Immature natural killer cell (primary cell): ENCODE measurements at regions not wholly inside any gene's neighbourhood (a gene's known extent, or its start where the extent isn't known, plus 50 kb on each side); places are given as distances from the start of the nearest gene placed in this dataset.
"Not testable (repeated sequence)": the region's sequence is repeated elsewhere in the genome, so short reads cannot be mapped to it uniquely, and the experiment has no call there.

Experiments
- DNase-seq, 3 donors: peaks; one replicate each; pipeline ENCODE4 v3.0.0; 2022; ENCODE audit warnings: mixed read lengths in 1 of 3
- H3K27ac Mint-ChIP-seq, 6 donors: one replicate each; pipeline ENCODE4 v1.8.0; 2020; ENCODE audit warnings: mixed read lengths in 6 of 6, mild to moderate bottlenecking in 5 of 6, inconsistent platforms in 4 of 6, moderate library complexity in 3 of 6
- H3K27me3 Mint-ChIP-seq, 3 donors: one replicate each; pipeline ENCODE4 v1.8.0; 2020 to 2021; ENCODE audit warnings: low read depth in 3 of 3, mild to moderate bottlenecking in 3 of 3, mixed read lengths in 3 of 3, moderate library complexity in 3 of 3, inconsistent platforms in 1 of 3
- H3K36me3 Mint-ChIP-seq, 3 donors: one replicate each; pipeline ENCODE4 v1.8.0; 2020; ENCODE audit warnings: mixed read lengths in 3 of 3, inconsistent platforms in 2 of 3, mild to moderate bottlenecking in 2 of 3
- H3K4me1 Mint-ChIP-seq, 2 donors: one replicate each; pipeline ENCODE4 v1.8.0; 2020; ENCODE audit warnings: inconsistent platforms in 2 of 2, mild to moderate bottlenecking in 2 of 2, mixed read lengths in 2 of 2, moderate library complexity in 1 of 2
- H3K4me3 Mint-ChIP-seq, 5 donors: one replicate each; pipeline ENCODE4 v1.8.0; 2020; ENCODE audit warnings: mild to moderate bottlenecking in 5 of 5, mixed read lengths in 5 of 5, inconsistent platforms in 3 of 5, moderate library complexity in 3 of 5
- H3K9me3 Mint-ChIP-seq, 6 donors: one replicate each; pipeline ENCODE4 v1.8.0; 2020; ENCODE audit warnings: mild to moderate bottlenecking in 6 of 6, mixed read lengths in 6 of 6, inconsistent platforms in 4 of 6, moderate library complexity in 3 of 6

DNA sequence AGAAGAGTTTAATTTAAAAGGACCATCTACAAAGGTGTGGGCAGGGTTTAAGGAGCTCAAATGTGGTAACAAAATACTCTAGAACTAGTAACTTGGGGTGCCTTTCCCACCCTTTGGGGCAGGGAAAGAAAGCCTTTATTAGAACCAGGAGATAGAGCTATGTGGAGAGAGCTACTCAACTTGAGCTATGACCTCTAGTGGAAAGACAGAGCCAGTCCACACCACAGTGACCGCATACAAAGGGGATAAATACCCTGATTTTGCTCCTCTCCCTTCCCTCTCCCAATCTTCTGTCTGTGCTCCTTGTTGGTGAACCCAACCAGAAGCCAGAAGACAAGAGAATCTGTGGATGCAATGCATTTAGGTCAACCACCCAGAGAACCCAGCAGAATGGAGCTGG lies 54.4 kb upstream of the JAK1 start:
- H3K36me3 Mint-ChIP-seq: peaks cover 0 to 6% (median 0%) of the 10 kb centered on the region in 3 donors
- peak overlapping the region in 4 of 6 donors; percentile 16 to 47 (median 40) for H3K27ac Mint-ChIP-seq
- H3K4me1 Mint-ChIP-seq: peaks cover 4 to 15% of the 10 kb centered on the region in 2 donors

DNA sequence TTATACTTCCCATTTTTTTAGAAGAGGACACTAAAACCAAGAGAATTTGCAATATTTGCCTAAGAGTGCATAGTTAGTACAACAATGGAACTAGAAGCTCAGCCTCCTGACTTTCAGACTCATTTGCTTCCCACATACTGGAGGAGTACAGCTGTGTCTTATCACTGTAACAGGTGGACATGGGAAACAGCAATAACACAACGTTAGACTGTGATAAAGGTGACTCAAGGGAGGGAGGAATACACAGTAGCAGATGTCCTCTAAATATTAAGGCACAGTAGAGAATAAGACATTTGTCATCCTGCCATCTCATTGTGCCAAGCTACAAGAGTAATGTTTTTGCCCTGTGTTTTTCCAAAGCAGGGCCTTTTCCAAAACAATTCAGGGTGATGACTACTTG lies 55.4 kb upstream of the JAK1 start:
- Mint-ChIP-seq H3K4me3 (no peak overlapping the region), H3K27me3 (peaks cover 0 to 1% (median 0%) of the 10 kb centered on the region in 3 donors), H3K36me3 (peaks cover 0 to 6% (median 0%) of the 10 kb centered on the region in 3 donors), H3K4me1 (peaks cover 2 to 10% of the 10 kb centered on the region in 2 donors), H3K27ac (no peak overlapping the region), H3K9me3 (no peaks in the 10 kb centered on the region)
- no peak for DNase-seq

More for the DNA sequence above, 54.4 kb upstream of the JAK1 start:
- DNase-seq: peak; percentile 14 to 19 (median 19)
- H3K4me3 Mint-ChIP-seq: no peak overlapping the region
- H3K27me3 Mint-ChIP-seq: no peaks in the 10 kb centered on the region
- no peaks in the 10 kb centered on the region for H3K9me3 Mint-ChIP-seq

DNA sequence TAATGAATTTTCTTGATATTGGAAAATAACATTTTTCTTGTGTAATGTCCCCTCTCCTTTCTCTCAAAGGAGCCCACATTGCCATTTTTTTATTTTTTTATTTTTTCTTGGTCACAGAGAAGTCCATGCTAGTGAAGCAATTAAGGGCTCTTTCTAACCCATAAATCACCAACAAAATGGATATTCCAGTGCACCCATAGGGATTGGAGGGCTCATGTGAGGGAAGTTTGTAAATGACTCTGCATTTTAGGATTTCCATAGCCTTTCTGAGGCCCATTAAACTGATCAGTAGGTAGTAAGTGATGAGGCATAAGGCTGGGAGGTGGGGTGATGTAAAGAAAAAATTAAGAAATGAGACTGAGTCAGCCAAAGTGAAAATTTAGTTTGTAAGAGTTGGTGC lies 55.9 kb upstream of the JAK1 start:
- Mint-ChIP-seq H3K27me3 (peaks cover 0 to 1% (median 0%) of the 10 kb centered on the region in 3 donors), H3K9me3 (no peaks in the 10 kb centered on the region), H3K4me3 (no peak overlapping the region), H3K36me3 (peaks cover 0 to 6% (median 0%) of the 10 kb centered on the region in 3 donors), H3K4me1 (peaks cover 2 to 10% of the 10 kb centered on the region in 2 donors), H3K27ac (no peak overlapping the region)
- no peak for DNase-seq

DNA sequence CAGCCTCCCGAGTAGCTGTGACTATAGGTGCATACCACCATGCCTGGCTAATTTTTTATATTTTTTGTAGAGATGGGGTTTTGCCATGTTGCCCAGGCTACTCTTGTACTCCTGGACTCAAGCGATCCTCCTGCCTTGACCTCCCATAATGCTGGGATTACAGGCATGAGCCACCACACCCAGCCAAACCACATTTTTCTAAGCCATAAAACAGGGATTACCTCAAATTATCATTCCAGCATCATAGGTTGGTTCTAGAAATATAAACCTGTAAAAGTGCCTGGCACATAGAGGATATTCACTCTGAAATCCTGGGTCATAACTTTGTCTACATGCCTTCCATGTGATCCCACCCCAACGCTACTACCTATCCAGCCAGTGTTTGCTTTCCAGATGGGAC lies 59.4 kb upstream of the JAK1 start:
- Mint-ChIP-seq H3K9me3 (no peaks in the 10 kb centered on the region), H3K4me1 (peaks cover 0 to 2% of the 10 kb centered on the region in 2 donors)

DNA sequence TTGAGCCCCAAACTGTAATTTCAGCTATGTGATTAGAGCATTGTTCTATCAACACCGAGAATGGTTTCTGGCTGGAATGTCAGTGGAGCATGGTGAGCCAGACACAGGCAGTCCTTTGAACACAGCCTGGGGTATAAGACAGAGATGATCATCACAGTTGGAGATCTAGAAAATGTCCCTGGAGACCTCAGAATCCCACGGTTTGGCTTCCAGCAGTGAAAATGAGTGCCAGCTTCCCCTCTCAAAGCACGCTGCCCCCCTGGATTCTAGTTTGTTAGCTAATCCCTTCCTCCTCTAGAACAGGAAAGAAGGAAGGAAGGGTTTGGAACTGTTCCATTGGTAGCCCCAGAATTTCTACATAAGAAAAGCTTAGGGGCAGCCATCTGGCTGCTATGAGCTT lies 59.9 kb upstream of the JAK1 start:
- Mint-ChIP-seq H3K9me3 (no peaks in the 10 kb centered on the region), H3K27ac (no peak overlapping the region), H3K36me3 (peaks cover 0 to 11% (median 7%) of the 10 kb centered on the region in 3 donors), H3K27me3 (peaks cover 0 to 1% (median 0%) of the 10 kb centered on the region in 3 donors), H3K4me1 (no peaks in the 10 kb centered on the region), H3K4me3 (no peak overlapping the region)
- no peak for DNase-seq

More for the DNA sequence above, 59.4 kb upstream of the JAK1 start:
- Mint-ChIP-seq H3K27ac (no peak overlapping the region), H3K27me3 (peaks cover 0 to 1% (median 0%) of the 10 kb centered on the region in 3 donors), H3K36me3 (peaks cover 0 to 11% (median 7%) of the 10 kb centered on the region in 3 donors), H3K4me3 (no peak overlapping the region)
- no peak for DNase-seq

DNA sequence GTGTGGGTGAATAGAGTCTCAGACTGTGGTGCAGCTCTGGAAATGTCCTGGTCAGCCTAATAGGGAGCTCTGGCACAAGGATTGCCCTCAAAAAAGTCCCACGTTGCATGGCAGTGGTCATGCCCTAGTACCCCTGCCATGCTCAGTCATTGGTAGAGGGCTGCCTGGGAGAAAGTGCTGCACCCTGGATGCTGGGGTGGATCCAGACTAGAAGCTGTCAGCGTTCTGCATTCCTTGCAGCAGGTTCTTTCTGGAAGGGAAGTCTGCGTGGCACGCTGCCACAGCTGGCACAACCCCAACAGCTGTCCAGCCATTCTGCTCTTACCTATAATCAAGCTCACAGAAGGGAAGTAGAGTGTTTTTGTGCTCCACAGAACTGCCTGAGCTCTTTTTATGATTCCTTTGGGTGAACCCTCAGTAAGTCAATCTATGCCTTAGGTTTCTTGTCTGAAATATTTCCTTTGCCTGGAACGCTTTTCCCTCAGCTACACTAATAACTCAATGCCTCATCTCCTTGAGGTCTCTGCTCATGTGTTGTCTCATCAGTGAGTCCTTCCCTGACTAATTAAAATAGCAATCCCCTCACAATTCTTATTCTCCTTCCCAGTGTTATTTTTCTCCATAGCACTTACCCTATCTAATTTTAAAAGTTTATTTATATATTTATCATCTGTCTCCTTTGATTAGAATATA lies 61.5 kb upstream of the JAK1 start:
- H3K4me1 Mint-ChIP-seq: no peaks in the 10 kb centered on the region
- H3K9me3 Mint-ChIP-seq: no peaks in the 10 kb centered on the region
- no peak overlapping the region for H3K4me3 Mint-ChIP-seq
- peak overlapping the region in 1 of 6 donors; percentile 36 for H3K27ac Mint-ChIP-seq
- DNase-seq: no peak
- H3K27me3 Mint-ChIP-seq: peaks cover 0 to 1% (median 0%) of the 10 kb centered on the region in 3 donors
- peaks cover 0 to 14% (median 12%) of the 10 kb centered on the region in 3 donors for H3K36me3 Mint-ChIP-seq

DNA sequence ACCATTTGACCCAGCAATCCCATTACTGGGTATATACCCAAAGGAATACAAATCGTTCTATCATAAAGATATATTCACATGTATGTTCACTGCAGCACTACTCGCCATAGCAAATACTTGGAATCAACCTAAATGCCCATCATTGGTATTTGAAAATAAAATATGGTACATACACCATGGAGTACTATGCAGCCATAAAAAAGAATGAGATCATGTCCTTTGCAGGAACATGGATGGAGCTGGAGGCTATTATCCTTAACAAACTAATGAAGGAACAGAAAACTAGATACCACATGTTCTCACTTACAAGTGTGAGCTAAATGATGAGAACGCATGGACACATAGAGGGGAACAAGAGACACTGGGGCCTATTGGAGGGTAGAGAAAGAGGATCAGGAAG lies 63.1 kb upstream of the JAK1 start:
- DNase-seq, H3K4me3 Mint-ChIP-seq, H3K4me1 Mint-ChIP-seq, H3K27ac Mint-ChIP-seq, H3K27me3 Mint-ChIP-seq, H3K9me3 Mint-ChIP-seq: not testable (repeated sequence)
- peaks cover 0 to 18% (median 12%) of the 10 kb centered on the region in 3 donors for H3K36me3 Mint-ChIP-seq

DNA sequence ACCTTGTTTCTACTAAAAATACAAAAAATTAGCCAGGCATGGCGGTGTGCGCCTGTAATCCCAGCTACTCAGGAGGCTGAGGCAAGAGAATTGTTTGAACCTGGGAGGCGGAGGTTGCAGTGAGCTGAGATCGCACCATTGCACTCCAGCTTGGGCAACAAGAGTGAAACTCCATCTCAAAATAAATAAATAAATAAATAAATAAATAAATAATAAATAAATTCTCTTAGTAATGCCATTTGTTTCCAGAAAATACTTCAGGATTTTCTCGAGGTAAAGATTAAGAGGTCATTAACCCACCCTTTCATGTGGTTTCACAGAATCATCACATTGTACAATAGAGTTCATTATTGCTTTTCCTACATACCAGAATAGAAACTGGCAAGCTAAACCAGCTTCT lies 68.5 kb upstream of the JAK1 start:
- not testable (repeated sequence) for H3K9me3 Mint-ChIP-seq, H3K4me1 Mint-ChIP-seq, H3K4me3 Mint-ChIP-seq, H3K27ac Mint-ChIP-seq, H3K27me3 Mint-ChIP-seq, DNase-seq
- peaks cover 5 to 13% (median 6%) of the 10 kb centered on the region in 3 donors for H3K36me3 Mint-ChIP-seq

DNA sequence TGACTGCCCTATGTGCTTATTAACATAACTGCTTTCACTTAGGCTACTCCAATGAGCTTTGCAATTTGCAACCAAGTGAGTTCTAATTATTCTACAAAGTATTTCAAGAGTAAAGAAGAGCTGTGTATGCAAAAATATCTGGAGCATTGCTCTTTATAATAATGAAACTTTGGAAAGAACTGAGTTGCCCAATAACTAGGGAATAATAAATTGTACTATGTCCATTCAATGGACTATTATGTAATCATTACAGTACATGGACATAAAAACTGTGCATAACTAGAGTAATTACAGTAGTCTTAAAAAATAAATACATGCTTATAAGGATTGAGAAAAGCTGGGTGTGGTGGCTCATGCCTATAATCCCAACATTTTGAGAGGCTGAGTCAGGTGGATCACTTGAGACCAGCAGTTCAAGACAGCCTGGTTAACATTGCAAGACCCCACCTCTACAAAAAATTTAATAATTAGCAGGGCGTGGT lies 70.3 kb upstream of the JAK1 start:
- Mint-ChIP-seq H3K27ac (peak overlapping the region in 1 of 6 donors; percentile 21), H3K9me3 (peaks cover 0 to 2% (median 0%) of the 10 kb centered on the region in 6 donors), H3K36me3 (peaks cover 4 to 10% (median 6%) of the 10 kb centered on the region in 3 donors), H3K4me3 (no peak overlapping the region), H3K27me3 (peaks cover 0 to 1% (median 0%) of the 10 kb centered on the region in 3 donors), H3K4me1 (peaks cover 0 to 8% of the 10 kb centered on the region in 2 donors)
- no peak for DNase-seq

DNA sequence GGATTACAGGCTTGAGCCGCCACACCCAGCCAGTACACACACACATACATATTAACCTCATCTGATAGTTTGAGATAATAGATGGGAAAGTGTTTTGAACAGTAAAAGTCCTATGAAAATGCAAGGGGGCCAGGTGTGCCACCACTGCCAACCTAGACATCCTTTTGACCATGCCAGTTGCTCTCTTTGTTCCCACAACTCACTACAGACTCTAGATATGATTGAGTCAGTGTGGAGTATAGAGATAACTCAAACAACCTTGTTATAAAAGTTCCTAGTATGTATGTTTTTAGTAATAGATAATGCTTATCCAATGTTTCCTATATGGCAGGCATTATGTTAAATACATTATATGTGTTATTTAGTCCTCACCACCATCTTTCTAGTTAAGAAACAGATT lies 72.7 kb upstream of the JAK1 start:
- H3K27me3 Mint-ChIP-seq: peaks cover 0 to 3% (median 0%) of the 10 kb centered on the region in 3 donors
- peak overlapping the region in 1 of 6 donors; percentile 28 for H3K27ac Mint-ChIP-seq
- peaks cover 0 to 2% (median 0%) of the 10 kb centered on the region in 6 donors for H3K9me3 Mint-ChIP-seq
- no peak for DNase-seq
- H3K4me1 Mint-ChIP-seq: peaks cover under 1 to 9% of the 10 kb centered on the region in 2 donors
- H3K36me3 Mint-ChIP-seq: peaks cover 4 to 8% (median 6%) of the 10 kb centered on the region in 3 donors
- H3K4me3 Mint-ChIP-seq: no peak overlapping the region

DNA sequence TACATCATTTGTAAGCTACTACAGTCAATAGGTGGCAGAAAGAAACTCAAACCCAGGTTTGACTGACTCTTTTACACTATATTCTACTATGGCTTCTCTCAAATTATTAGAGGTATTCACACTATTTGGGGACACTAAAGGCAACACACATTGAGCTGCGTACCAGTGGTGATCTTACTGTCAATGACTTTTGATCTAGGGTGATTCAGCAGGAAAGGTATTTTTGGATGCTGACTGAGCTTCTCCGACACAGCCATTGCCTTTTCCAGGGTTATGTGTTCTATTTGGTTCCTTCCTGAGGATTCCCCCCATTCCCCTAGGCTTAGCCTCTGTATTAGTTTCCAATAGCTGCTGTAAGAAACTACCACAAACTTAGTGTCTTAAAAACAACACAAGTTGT lies 73.2 kb upstream of the JAK1 start:
- H3K9me3 Mint-ChIP-seq: peaks cover 0 to 2% (median 0%) of the 10 kb centered on the region in 6 donors
- peaks cover 5 to 11% of the 10 kb centered on the region in 2 donors for H3K4me1 Mint-ChIP-seq
- no peak overlapping the region for H3K4me3 Mint-ChIP-seq
- peaks cover 0 to 3% (median 0%) of the 10 kb centered on the region in 3 donors for H3K27me3 Mint-ChIP-seq
- H3K27ac Mint-ChIP-seq: no peak overlapping the region
- peaks cover 6 to 10% (median 7%) of the 10 kb centered on the region in 3 donors for H3K36me3 Mint-ChIP-seq
- DNase-seq: no peak

DNA sequence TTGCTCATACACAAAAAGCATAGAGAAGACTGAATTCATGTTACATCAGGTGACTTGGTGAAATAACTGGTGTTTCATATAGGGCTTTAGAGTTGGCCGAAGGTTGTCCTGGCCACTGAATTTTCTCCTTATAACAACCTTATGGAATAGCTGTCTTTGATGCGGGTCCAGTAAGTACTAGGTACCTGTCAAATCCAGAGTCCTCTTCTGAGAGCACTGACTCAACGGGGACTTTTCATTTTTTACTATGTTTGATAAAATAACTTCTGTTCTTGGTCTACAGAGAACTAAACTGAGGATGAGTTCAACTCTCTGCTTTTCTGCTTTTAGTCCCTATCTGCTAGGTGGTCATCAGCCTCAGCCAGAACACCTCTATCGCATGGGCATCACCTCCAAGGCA lies 76.1 kb upstream of the JAK1 start:
- peaks cover 12 to 13% of the 10 kb centered on the region in 2 donors for H3K4me1 Mint-ChIP-seq
- peaks cover 0 to 3% (median 0%) of the 10 kb centered on the region in 3 donors for H3K27me3 Mint-ChIP-seq
- DNase-seq: no peak
- H3K9me3 Mint-ChIP-seq: peaks cover 0 to 2% (median 0%) of the 10 kb centered on the region in 6 donors
- peak overlapping the region in 1 of 6 donors; percentile 46 for H3K27ac Mint-ChIP-seq
- H3K36me3 Mint-ChIP-seq: peaks cover 0 to 7% (median 7%) of the 10 kb centered on the region in 3 donors
- no peak overlapping the region for H3K4me3 Mint-ChIP-seq

DNA sequence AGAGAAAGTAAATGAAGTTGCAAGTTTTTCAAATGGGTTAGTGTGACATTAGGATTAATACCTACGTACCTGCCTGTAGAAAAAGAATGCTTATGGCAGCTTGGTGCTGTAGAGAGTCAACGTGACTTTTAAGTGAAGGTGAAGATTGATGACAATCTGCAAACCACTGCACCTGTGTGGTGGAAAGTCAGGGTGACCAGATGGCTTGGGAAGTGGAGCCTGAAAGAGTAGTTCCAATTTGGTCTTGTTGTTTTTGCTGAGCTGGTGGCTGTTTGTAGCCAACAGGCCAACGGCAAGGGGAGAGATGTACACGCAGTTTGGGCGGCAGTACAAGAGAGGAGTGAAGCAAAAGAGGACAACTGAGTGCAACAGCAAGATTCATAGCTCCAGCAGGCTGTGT lies 78.1 kb upstream of the JAK1 start:
- no peak for DNase-seq
- H3K4me1 Mint-ChIP-seq: peaks cover 22 to 24% of the 10 kb centered on the region in 2 donors
- no peak overlapping the region for H3K4me3 Mint-ChIP-seq
- H3K27me3 Mint-ChIP-seq: peaks cover 0 to 3% (median 0%) of the 10 kb centered on the region in 3 donors
- peak overlapping the region in 3 of 6 donors; percentile 6 to 25 (median 12) for H3K27ac Mint-ChIP-seq
- peaks cover 0 to 7% (median 7%) of the 10 kb centered on the region in 3 donors for H3K36me3 Mint-ChIP-seq
- peaks cover 0 to 3% (median 0%) of the 10 kb centered on the region in 6 donors for H3K9me3 Mint-ChIP-seq
